BJ (cell line): ENCODE measurements at regions not wholly inside any gene's neighbourhood (a gene's known extent, or its start where the extent isn't known, plus 50 kb on each side); places are given as distances from the start of the nearest gene placed in this dataset.

Experiments
- CTCF ChIA-PET: fragments of 350-600 bp; formaldehyde crosslinking; extraction: SDS; loops from one replicate; lab custom pipeline; 2021; ENCODE audit warnings: antibody characterized with exemption, inconsistent platforms; lab: Yijun Ruan, JAX
- POLR2A ChIA-PET: fragments of 300-600 bp; sonication (Branson Sonifier 250); formaldehyde crosslinking; extraction: SDS; loops from one replicate; lab custom pipeline; 2021; ENCODE audit warnings: antibody characterized with exemption; lab: Charles Lee
- DNase-seq: peaks from one replicate; pipeline ENCODE4 v3.0.0-alpha.2; 2011; ENCODE audit warnings: low read depth
- H3K27me3 ChIP-seq: 2 replicates; pipeline ENCODE4 v1.6.0; 2011; ENCODE audit warnings: low read length; ENCODE audit not compliant: control insufficient read depth, insufficient read depth
- H3K36me3 ChIP-seq: 2 replicates; pipeline ENCODE4 v1.5.1; 2011; ENCODE audit warnings: low read length; ENCODE audit not compliant: control insufficient read depth, insufficient read depth
- H3K4me3 ChIP-seq: 2 replicates; pipeline ENCODE4 v1.5.1; 2011; ENCODE audit warnings: low read depth, mild to moderate bottlenecking, control low read depth, low read length
- CTCF ChIP-seq: IDR thresholded peaks from 2 replicates; pipeline ENCODE4 v1.5.1; 2011; ENCODE audit warnings: low read depth, mild to moderate bottlenecking, control low read depth, inconsistent platforms, low read length, moderate library complexity; ENCODE audit not compliant: insufficient read depth

- ChIA-PET CTCF (no interaction called here), POLR2A (no interaction called here)
- Histone ChIP-seq H3K36me3 (no peaks in the 10 kb centered on the region), H3K27me3 (no peaks in the 10 kb centered on the region), H3K4me3 (no peak overlapping the region)
- no peak for DNase-seq
- no peak for TF ChIP-seq CTCF
Observed at GRCh38 chr14:87628780-87629179, 364.2 kb downstream of the GALC start.

- CTCF ChIA-PET, result no interaction called here
- Histone ChIP-seq H3K36me3 (no peaks in the 10 kb centered on the region), H3K27me3 (no peaks in the 10 kb centered on the region), H3K4me3 (no peak overlapping the region)
- POLR2A ChIA-PET, result no interaction called here
- DNase-seq, result peak; percentile 52
- no peak for TF ChIP-seq CTCF
Observed at GRCh38 chr14:87628129-87628528, 364.9 kb downstream of the GALC start.

GRCh38 chr14:87626266-87626665 lies 366.7 kb downstream of the GALC start:
- no peak for TF ChIP-seq CTCF
- Histone ChIP-seq H3K4me3 (no peak overlapping the region), H3K27me3 (no peaks in the 10 kb centered on the region), H3K36me3 (no peaks in the 10 kb centered on the region)
- POLR2A ChIA-PET, result no interaction called here
- no peak for DNase-seq
- CTCF ChIA-PET, result interaction anchor here (3.1 kb wide), 1 partner anchor 10 kb away, joined by 12 read pairs; no protein-coding TSS in a partner anchor

GRCh38 chr14:87623616-87624015 lies 369.4 kb downstream of the GALC start:
- Histone ChIP-seq H3K36me3 (no peaks in the 10 kb centered on the region), H3K4me3 (no peak overlapping the region), H3K27me3 (no peaks in the 10 kb centered on the region)
- CTCF ChIA-PET, result no interaction called here
- no peak for DNase-seq
- POLR2A ChIA-PET, result no interaction called here
- TF ChIP-seq CTCF, result no peak

GRCh38 chr14:87617079-87617478 lies 375.9 kb downstream of the GALC start:
- no peak for DNase-seq
- no peaks in the 10 kb centered on the region for H3K36me3 ChIP-seq
- no peak for TF ChIP-seq CTCF
- ChIA-PET POLR2A (no interaction called here), CTCF (interaction anchor here (1.8 kb wide), 1 partner anchor 9 kb away, joined by 12 read pairs; no protein-coding TSS in a partner anchor)
- H3K27me3 ChIP-seq, result no peaks in the 10 kb centered on the region
- no peak overlapping the region for H3K4me3 ChIP-seq
